ENCODE measurements at regions not wholly inside any gene's neighbourhood (a gene's known extent, or its start where the extent isn't known, plus 50 kb on each side); places are given as distances from the start of the nearest gene placed in this dataset.

DNA sequence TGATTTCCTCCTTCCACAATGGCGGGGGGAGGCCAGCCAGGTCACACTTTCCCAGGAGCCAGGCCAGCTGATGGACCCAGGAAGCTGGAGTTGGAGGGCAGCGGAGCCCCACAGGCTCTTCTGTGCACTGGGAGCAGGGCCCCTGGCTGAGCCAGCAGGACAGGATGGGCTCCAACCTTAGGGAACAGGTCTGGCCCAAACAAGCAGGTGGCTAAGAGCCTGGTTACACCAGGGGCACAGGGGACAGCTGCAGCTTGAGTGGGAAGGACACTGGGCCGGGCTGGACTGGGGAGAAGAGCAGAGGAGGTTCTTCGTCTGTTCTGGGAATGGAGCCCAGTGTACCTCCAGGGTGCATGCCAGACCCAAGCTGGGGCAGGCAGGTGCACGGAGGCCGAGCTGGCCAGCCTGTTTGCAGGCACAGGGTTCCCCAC, 102.3 kb downstream of the DLL1 start:
- Mint-ChIP-seq H3K4me1 (no peaks in the 10 kb centered on the region), H3K27ac (no peak overlapping the region), H3K4me3 (no peak overlapping the region), H3K27me3 (no peaks in the 10 kb centered on the region), H3K36me3 (peaks cover under 1% of the 10 kb centered on the region), H3K9me3 (peaks cover 0 to 4% (median 2%) of the 10 kb centered on the region in 7 donors)
- no peaks in the 10 kb centered on the region for H3K4me1 ChIP-seq (ENCODE audit: control insufficient read depth, insufficient read depth, low read length, poor library complexity, severe bottlenecking)
- no peak for ATAC-seq (ENCODE audit: low read depth in 2 of 2)
- no peak overlapping the region for H3K27ac ChIP-seq (ENCODE audit: insufficient read depth, low read length, poor library complexity, severe bottlenecking)
- no peaks in the 10 kb centered on the region for H3K27me3 ChIP-seq (ENCODE audit: control insufficient read depth, insufficient read depth, low read length)
- DNase-seq: no peak
- no peaks in the 10 kb centered on the region for H3K36me3 ChIP-seq (ENCODE audit: control insufficient read depth, insufficient read depth, low read length)
- no peak overlapping the region for H3K4me3 ChIP-seq (ENCODE audit: low read depth, low read length)
- no peaks in the 10 kb centered on the region for H3K9me3 ChIP-seq (ENCODE audit: control insufficient read depth in 2 of 2, low read length in 2 of 2)

DNA sequence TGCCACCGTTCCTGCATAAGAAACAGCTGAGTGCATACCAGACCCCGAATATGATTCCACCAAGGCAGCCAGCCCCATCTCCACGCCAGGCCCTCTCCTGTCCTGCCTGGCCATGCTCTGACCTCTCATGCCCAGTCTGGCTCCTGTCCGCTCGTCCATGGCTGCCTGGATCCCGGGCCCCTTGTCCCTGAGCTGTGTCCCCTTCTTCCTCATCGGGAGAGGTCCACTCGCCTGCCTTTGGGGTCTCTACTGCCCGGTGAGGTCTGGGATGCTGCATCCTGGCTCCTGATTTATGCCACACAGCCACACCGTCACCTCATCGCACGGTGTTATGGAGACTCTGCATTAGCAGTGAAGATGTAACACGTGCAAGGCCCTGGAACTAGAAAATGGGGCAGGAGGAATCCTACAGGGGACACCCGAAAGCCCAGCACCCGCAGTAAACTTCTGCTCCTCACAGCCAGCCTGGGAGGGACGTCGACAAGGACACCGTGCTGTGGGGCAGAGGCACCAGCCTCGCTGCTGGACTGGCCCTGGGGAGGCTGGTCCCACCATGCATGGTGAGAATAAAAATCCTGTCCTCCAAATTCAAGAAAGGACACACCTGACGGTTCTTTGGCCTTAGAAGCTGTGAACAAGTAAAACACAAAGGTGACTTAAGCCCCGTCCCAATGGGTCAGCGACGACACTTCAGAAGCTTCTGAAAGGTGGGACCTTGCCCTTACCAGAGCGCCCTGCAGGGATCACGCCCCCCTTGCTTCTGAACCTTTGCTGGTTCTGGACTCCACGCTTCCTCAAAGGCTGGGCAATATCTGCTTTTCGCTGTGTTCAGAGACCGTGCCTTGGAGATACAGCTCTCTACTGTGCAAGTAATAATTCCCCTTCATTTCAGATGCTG, 103.0 kb downstream of the DLL1 start:
- Mint-ChIP-seq H3K36me3 (peaks cover 5% of the 10 kb centered on the region), H3K4me1 (no peaks in the 10 kb centered on the region), H3K9me3 (peaks cover 0 to 8% (median 5%) of the 10 kb centered on the region in 7 donors), H3K27me3 (no peaks in the 10 kb centered on the region), H3K27ac (no peak overlapping the region), H3K4me3 (no peak overlapping the region)
- H3K27me3 ChIP-seq (ENCODE audit: control insufficient read depth, insufficient read depth, low read length): no peaks in the 10 kb centered on the region
- H3K9me3 ChIP-seq (ENCODE audit: control insufficient read depth in 2 of 2, low read length in 2 of 2): no peaks in the 10 kb centered on the region
- no peaks in the 10 kb centered on the region for H3K36me3 ChIP-seq (ENCODE audit: control insufficient read depth, insufficient read depth, low read length)
- DNase-seq (no peak), ATAC-seq (ENCODE audit: low read depth in 2 of 2) (no peak)
- no peak overlapping the region for H3K4me3 ChIP-seq (ENCODE audit: low read depth, low read length)
- no peak overlapping the region for H3K27ac ChIP-seq (ENCODE audit: insufficient read depth, low read length, poor library complexity, severe bottlenecking)
- H3K4me1 ChIP-seq (ENCODE audit: control insufficient read depth, insufficient read depth, low read length, poor library complexity, severe bottlenecking): no peaks in the 10 kb centered on the region

DNA sequence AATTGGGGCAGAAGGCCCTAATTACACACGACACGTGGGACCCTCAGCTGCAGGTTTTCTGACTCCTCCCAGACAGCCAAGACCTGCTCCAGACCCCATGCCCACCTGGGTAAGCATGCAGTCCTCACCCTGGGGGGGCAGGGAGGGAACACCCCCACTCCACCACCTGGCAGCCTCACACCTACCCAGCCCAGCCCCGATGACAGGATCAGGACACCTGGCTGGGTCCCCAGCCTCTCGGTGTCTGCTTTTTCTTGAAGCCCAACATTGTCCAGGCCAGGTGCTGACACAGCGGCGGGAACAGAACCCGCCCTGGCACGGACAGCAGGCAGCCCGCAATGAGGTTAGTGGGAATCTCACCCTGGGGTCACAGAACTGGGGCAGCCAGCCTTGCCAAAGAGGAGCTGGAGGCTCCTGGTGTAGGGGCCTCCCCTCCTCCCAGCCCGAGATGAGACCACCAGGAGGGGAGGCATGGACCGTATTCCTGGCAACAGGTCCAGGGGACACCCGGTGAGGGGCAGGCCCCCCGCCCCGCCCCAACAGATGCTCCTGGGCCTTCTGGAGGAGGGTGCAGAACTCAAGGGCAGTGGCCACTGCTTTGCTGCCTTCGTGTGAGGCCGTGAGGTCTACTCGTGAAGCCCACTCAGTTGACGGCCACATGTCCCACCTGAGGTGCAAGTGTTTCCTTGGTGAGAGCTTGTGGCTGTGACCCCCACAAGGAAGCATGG, 103.8 kb downstream of the DLL1 start:
- H3K4me1 ChIP-seq (ENCODE audit: control insufficient read depth, insufficient read depth, low read length, poor library complexity, severe bottlenecking): no peaks in the 10 kb centered on the region
- H3K27me3 Mint-ChIP-seq: no peaks in the 10 kb centered on the region
- DNase-seq (no peak), ATAC-seq (ENCODE audit: low read depth in 2 of 2) (no peak)
- no peaks in the 10 kb centered on the region for H3K27me3 ChIP-seq (ENCODE audit: control insufficient read depth, insufficient read depth, low read length)
- H3K27ac Mint-ChIP-seq: no peak overlapping the region
- H3K9me3 Mint-ChIP-seq: peaks cover 0 to 7% (median 5%) of the 10 kb centered on the region in 7 donors
- H3K36me3 Mint-ChIP-seq: peaks cover 5% of the 10 kb centered on the region
- H3K4me3 ChIP-seq (ENCODE audit: low read depth, low read length): no peak overlapping the region
- no peaks in the 10 kb centered on the region for H3K9me3 ChIP-seq (ENCODE audit: control insufficient read depth in 2 of 2, low read length in 2 of 2)
- H3K4me1 Mint-ChIP-seq: no peaks in the 10 kb centered on the region
- H3K36me3 ChIP-seq (ENCODE audit: control insufficient read depth, insufficient read depth, low read length): no peaks in the 10 kb centered on the region
- H3K27ac ChIP-seq (ENCODE audit: insufficient read depth, low read length, poor library complexity, severe bottlenecking): no peak overlapping the region
- no peak overlapping the region for H3K4me3 Mint-ChIP-seq

DNA sequence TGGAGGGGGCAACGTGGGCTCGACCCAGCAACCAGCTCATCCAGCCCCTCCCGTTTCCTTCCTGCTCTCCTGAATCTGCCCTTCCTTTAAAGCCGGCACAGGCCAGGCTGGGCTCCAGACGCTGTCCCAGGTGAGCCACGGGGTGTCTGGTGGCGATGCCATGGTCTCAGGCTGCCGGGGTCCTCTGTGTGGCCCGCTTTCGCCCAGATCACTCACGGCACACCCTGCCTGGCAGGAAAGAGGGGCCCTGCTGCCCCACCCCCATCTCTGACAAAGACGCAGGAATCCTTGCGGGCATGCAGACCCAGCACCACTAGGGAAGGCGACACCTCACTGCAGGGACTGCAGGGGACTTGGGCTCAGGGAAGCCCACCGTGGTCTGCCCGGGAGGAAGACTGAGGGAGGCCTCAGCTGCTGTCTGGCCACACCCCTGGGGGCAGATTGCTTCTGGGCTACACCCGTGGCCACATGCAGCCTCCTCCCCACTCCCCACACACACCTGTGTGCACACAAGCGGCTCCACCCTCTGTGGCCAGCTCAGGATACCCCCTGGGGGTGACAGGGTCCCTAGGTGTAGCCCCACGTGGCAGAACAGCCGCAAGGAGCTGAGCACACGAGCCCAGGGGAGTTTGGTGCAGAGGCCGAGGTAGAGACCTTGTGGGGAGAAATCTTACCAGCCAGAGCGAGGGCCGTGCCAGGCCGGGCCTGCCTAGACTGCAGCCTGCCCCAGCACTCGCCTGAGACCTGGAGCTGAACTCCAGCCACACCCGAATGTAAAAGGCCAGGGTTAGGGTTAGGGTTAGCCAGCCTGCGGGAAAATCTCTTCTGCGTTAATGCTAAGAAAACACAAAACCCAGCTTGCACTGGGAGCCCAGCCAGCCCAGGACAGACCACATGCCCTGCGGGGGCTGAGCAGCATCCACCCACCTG, 104.6 kb downstream of the DLL1 start:
- no peaks in the 10 kb centered on the region for H3K4me1 Mint-ChIP-seq
- Histone ChIP-seq H3K4me1 (ENCODE audit: control insufficient read depth, insufficient read depth, low read length, poor library complexity, severe bottlenecking) (no peaks in the 10 kb centered on the region), H3K9me3 (ENCODE audit: control insufficient read depth in 2 of 2, low read length in 2 of 2) (no peaks in the 10 kb centered on the region), H3K36me3 (ENCODE audit: control insufficient read depth, insufficient read depth, low read length) (no peaks in the 10 kb centered on the region), H3K27me3 (ENCODE audit: control insufficient read depth, insufficient read depth, low read length) (no peaks in the 10 kb centered on the region), H3K27ac (ENCODE audit: insufficient read depth, low read length, poor library complexity, severe bottlenecking) (no peak overlapping the region), H3K4me3 (ENCODE audit: low read depth, low read length) (no peak overlapping the region)
- H3K9me3 Mint-ChIP-seq: peaks cover 0 to 7% (median 5%) of the 10 kb centered on the region in 7 donors
- peaks cover 5% of the 10 kb centered on the region for H3K36me3 Mint-ChIP-seq
- DNase-seq (no peak), ATAC-seq (ENCODE audit: low read depth in 2 of 2) (no peak)
- no peak overlapping the region for H3K4me3 Mint-ChIP-seq
- H3K27me3 Mint-ChIP-seq: no peaks in the 10 kb centered on the region
- H3K27ac Mint-ChIP-seq: no peak overlapping the region

- H3K27ac Mint-ChIP-seq: no peak overlapping the region
- no peak for ATAC-seq (ENCODE audit: low read depth in 2 of 2)
- no peaks in the 10 kb centered on the region for H3K27me3 ChIP-seq (ENCODE audit: control insufficient read depth, insufficient read depth, low read length)
These were observed 105.5 kb downstream of the DLL1 start for GRCh38 chr6:170185175-170185978.

DNA sequence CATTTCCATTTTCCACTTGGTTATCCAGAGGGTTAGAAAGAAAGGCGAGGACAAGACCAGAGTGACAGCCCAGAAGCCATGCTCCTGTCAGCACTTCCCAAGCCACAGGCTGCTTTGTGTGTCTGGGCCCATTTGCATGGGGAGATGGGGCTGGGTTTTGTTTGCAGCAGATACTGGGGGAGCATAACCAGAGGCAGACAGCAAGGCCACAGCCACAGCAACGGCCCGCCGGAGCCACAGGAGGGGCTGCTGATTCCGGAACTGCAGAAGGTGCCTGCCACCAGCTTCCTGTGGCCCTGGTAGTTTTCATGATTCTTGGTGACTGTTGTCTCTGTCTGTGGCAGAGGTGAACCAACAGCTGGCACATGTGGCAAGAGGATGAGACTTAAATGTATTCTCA, 106.6 kb downstream of the DLL1 start:
- ATAC-seq (ENCODE audit: low read depth in 2 of 2) (no peak), DNase-seq (no peak)
- Histone ChIP-seq H3K27me3 (ENCODE audit: control insufficient read depth, insufficient read depth, low read length) (no peaks in the 10 kb centered on the region), H3K4me1 (ENCODE audit: control insufficient read depth, insufficient read depth, low read length, poor library complexity, severe bottlenecking) (no peaks in the 10 kb centered on the region), H3K4me3 (ENCODE audit: low read depth, low read length) (no peak overlapping the region), H3K27ac (ENCODE audit: insufficient read depth, low read length, poor library complexity, severe bottlenecking) (no peak overlapping the region), H3K9me3 (ENCODE audit: control insufficient read depth in 2 of 2, low read length in 2 of 2) (no peaks in the 10 kb centered on the region), H3K36me3 (ENCODE audit: control insufficient read depth, insufficient read depth, low read length) (no peaks in the 10 kb centered on the region)
- no peak overlapping the region for H3K27ac Mint-ChIP-seq
- H3K9me3 Mint-ChIP-seq: peaks cover 0 to 5% (median 5%) of the 10 kb centered on the region in 7 donors
- no peaks in the 10 kb centered on the region for H3K4me1 Mint-ChIP-seq
- H3K27me3 Mint-ChIP-seq: no peaks in the 10 kb centered on the region
- peaks cover 5% of the 10 kb centered on the region for H3K36me3 Mint-ChIP-seq
- no peak overlapping the region for H3K4me3 Mint-ChIP-seq

More at GRCh38 chr6:170185175-170185978, 105.5 kb downstream of the DLL1 start:
- Mint-ChIP-seq H3K36me3 (peaks cover 5% of the 10 kb centered on the region), H3K4me1 (no peaks in the 10 kb centered on the region), H3K9me3 (peaks cover 0 to 7% (median 5%) of the 10 kb centered on the region in 7 donors), H3K27me3 (no peaks in the 10 kb centered on the region), H3K4me3 (no peak overlapping the region)
- Histone ChIP-seq H3K27ac (ENCODE audit: insufficient read depth, low read length, poor library complexity, severe bottlenecking) (no peak overlapping the region), H3K36me3 (ENCODE audit: control insufficient read depth, insufficient read depth, low read length) (no peaks in the 10 kb centered on the region), H3K4me3 (ENCODE audit: low read depth, low read length) (no peak overlapping the region), H3K4me1 (ENCODE audit: control insufficient read depth, insufficient read depth, low read length, poor library complexity, severe bottlenecking) (no peaks in the 10 kb centered on the region), H3K9me3 (ENCODE audit: control insufficient read depth in 2 of 2, low read length in 2 of 2) (no peaks in the 10 kb centered on the region)
- no peak for DNase-seq

DNA sequence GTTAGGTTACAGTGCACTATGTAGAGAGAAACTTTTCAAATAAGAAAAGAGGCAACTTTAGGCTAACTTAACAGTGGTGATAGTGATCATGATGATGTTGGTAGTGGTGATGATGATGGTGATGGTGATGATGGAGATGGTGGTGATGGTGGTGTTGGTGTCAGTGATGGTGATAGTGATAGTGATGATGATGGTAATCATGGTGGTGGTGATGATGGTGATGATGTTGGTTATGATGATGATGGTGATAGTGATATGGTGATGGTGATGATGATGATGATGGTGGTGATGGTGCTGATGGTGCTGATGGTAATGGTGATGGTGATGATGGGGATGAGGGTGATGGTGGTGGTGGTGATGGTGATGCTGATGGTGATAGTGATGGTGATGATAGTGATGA, 107.4 kb downstream of the DLL1 start:
- Histone ChIP-seq H3K27me3 (ENCODE audit: control insufficient read depth, insufficient read depth, low read length) (no peaks in the 10 kb centered on the region), H3K4me3 (ENCODE audit: low read depth, low read length) (no peak overlapping the region), H3K27ac (ENCODE audit: insufficient read depth, low read length, poor library complexity, severe bottlenecking) (no peak overlapping the region), H3K4me1 (ENCODE audit: control insufficient read depth, insufficient read depth, low read length, poor library complexity, severe bottlenecking) (no peaks in the 10 kb centered on the region), H3K9me3 (ENCODE audit: control insufficient read depth in 2 of 2, low read length in 2 of 2) (no peaks in the 10 kb centered on the region), H3K36me3 (ENCODE audit: control insufficient read depth, insufficient read depth, low read length) (no peaks in the 10 kb centered on the region)
- ATAC-seq (ENCODE audit: low read depth in 2 of 2) (no peak), DNase-seq (no peak)
- Mint-ChIP-seq H3K27me3 (no peaks in the 10 kb centered on the region), H3K4me1 (no peaks in the 10 kb centered on the region), H3K36me3 (peaks cover 5% of the 10 kb centered on the region), H3K4me3 (no peak overlapping the region), H3K27ac (no peak overlapping the region), H3K9me3 (peaks cover 0 to 5% (median 5%) of the 10 kb centered on the region in 7 donors)
